ENCODE measurements at regions not wholly inside any gene's neighbourhood (a gene's known extent, or its start where the extent isn't known, plus 50 kb on each side); places are given as distances from the start of the nearest gene placed in this dataset.
"Not testable (repeated sequence)": the region's sequence is repeated elsewhere in the genome, so short reads cannot be mapped to it uniquely, and the experiment has no call there.

- Histone ChIP-seq H3K9me3 (ENCODE audit: control insufficient read depth, low read length) (no peaks in the 10 kb centered on the region), H3K4me3 (ENCODE audit: insufficient read depth, low read depth, low read length) (no peak overlapping the region), H3K27me3 (ENCODE audit: control insufficient read depth, insufficient read depth, low read length, poor library complexity, severe bottlenecking) (no peaks in the 10 kb centered on the region), H3K4me1 (ENCODE audit: control insufficient read depth, insufficient read depth, low read length) (no peaks in the 10 kb centered on the region), H3K27ac (ENCODE audit: insufficient read depth, low read depth, low read length, poor library complexity, severe bottlenecking) (no peak overlapping the region), H3K36me3 (ENCODE audit: control insufficient read depth, insufficient read depth, low read length) (no peaks in the 10 kb centered on the region)
- WGBS, 2 experiments: 91 to 95% methylated on average over 2 of the region's 2 CpGs
These were observed 195.4 kb downstream of the RAP2B start for GRCh38 chr3:153357436-153357835.

GRCh38 chr3:153369561-153370374 is 207.7 kb downstream of the RAP2B start:
- 94 to 95% methylated on average over 28 of the region's 28 CpGs for WGBS, 2 experiments
- no peak overlapping the region for H3K4me3 ChIP-seq (ENCODE audit: insufficient read depth, low read depth, low read length)
- H3K9me3 ChIP-seq (ENCODE audit: control insufficient read depth, low read length): no peaks in the 10 kb centered on the region
- H3K4me1 ChIP-seq (ENCODE audit: control insufficient read depth, insufficient read depth, low read length): no peaks in the 10 kb centered on the region
- H3K27ac ChIP-seq (ENCODE audit: insufficient read depth, low read depth, low read length, poor library complexity, severe bottlenecking): no peak overlapping the region
- H3K36me3 ChIP-seq (ENCODE audit: control insufficient read depth, insufficient read depth, low read length): no peaks in the 10 kb centered on the region
- H3K27me3 ChIP-seq (ENCODE audit: control insufficient read depth, insufficient read depth, low read length, poor library complexity, severe bottlenecking): no peaks in the 10 kb centered on the region

- Histone ChIP-seq H3K27me3 (ENCODE audit: control insufficient read depth, insufficient read depth, low read length, poor library complexity, severe bottlenecking) (no peaks in the 10 kb centered on the region), H3K27ac (ENCODE audit: insufficient read depth, low read depth, low read length, poor library complexity, severe bottlenecking) (no peak overlapping the region), H3K4me1 (ENCODE audit: control insufficient read depth, insufficient read depth, low read length) (no peaks in the 10 kb centered on the region), H3K36me3 (ENCODE audit: control insufficient read depth, insufficient read depth, low read length) (no peaks in the 10 kb centered on the region), H3K9me3 (ENCODE audit: control insufficient read depth, low read length) (no peaks in the 10 kb centered on the region), H3K4me3 (ENCODE audit: insufficient read depth, low read depth, low read length) (no peak overlapping the region)
- 90% methylated on average over 1 of the region's 1 CpG; no CpG with 5 or more reads in 1 of the 2 experiments for WGBS, 2 experiments
These were observed 208.7 kb downstream of the RAP2B start for GRCh38 chr3:153370680-153371079.

GRCh38 chr3:153372326-153372725 is 210.3 kb downstream of the RAP2B start:
- H3K36me3 ChIP-seq (ENCODE audit: control insufficient read depth, insufficient read depth, low read length): no peaks in the 10 kb centered on the region
- no peak overlapping the region for H3K4me3 ChIP-seq (ENCODE audit: insufficient read depth, low read depth, low read length)
- no peaks in the 10 kb centered on the region for H3K27me3 ChIP-seq (ENCODE audit: control insufficient read depth, insufficient read depth, low read length, poor library complexity, severe bottlenecking)
- no peaks in the 10 kb centered on the region for H3K4me1 ChIP-seq (ENCODE audit: control insufficient read depth, insufficient read depth, low read length)
- WGBS, 2 experiments: 97% methylated on average over 5 of the region's 5 CpGs
- no peaks in the 10 kb centered on the region for H3K9me3 ChIP-seq (ENCODE audit: control insufficient read depth, low read length)
- H3K27ac ChIP-seq (ENCODE audit: insufficient read depth, low read depth, low read length, poor library complexity, severe bottlenecking): no peak overlapping the region

GRCh38 chr3:153373606-153374005 is 211.6 kb downstream of the RAP2B start:
- WGBS, 2 experiments: 96 to 97% methylated on average over 2 of the region's 2 CpGs
- no peaks in the 10 kb centered on the region for H3K36me3 ChIP-seq (ENCODE audit: control insufficient read depth, insufficient read depth, low read length)
- H3K9me3 ChIP-seq (ENCODE audit: control insufficient read depth, low read length): no peaks in the 10 kb centered on the region
- H3K27me3 ChIP-seq (ENCODE audit: control insufficient read depth, insufficient read depth, low read length, poor library complexity, severe bottlenecking): no peaks in the 10 kb centered on the region
- no peaks in the 10 kb centered on the region for H3K4me1 ChIP-seq (ENCODE audit: control insufficient read depth, insufficient read depth, low read length)
- no peak overlapping the region for H3K27ac ChIP-seq (ENCODE audit: insufficient read depth, low read depth, low read length, poor library complexity, severe bottlenecking)
- no peak overlapping the region for H3K4me3 ChIP-seq (ENCODE audit: insufficient read depth, low read depth, low read length)

- 86% methylated on average over 16 to 20 of the region's 24 CpGs for WGBS, 2 experiments
- H3K4me3 ChIP-seq (ENCODE audit: insufficient read depth, low read depth, low read length); H3K27ac ChIP-seq (ENCODE audit: insufficient read depth, low read depth, low read length, poor library complexity, severe bottlenecking); H3K9me3 ChIP-seq (ENCODE audit: control insufficient read depth, low read length); H3K4me1 ChIP-seq (ENCODE audit: control insufficient read depth, insufficient read depth, low read length); H3K36me3 ChIP-seq (ENCODE audit: control insufficient read depth, insufficient read depth, low read length); H3K27me3 ChIP-seq (ENCODE audit: control insufficient read depth, insufficient read depth, low read length, poor library complexity, severe bottlenecking): not testable (repeated sequence)
These were observed 216.3 kb downstream of the RAP2B start for GRCh38 chr3:153378366-153378765.

- Histone ChIP-seq H3K4me1 (ENCODE audit: control insufficient read depth, insufficient read depth, low read length) (no peaks in the 10 kb centered on the region), H3K36me3 (ENCODE audit: control insufficient read depth, insufficient read depth, low read length) (no peaks in the 10 kb centered on the region), H3K27ac (ENCODE audit: insufficient read depth, low read depth, low read length, poor library complexity, severe bottlenecking) (no peak overlapping the region), H3K27me3 (ENCODE audit: control insufficient read depth, insufficient read depth, low read length, poor library complexity, severe bottlenecking) (no peaks in the 10 kb centered on the region), H3K4me3 (ENCODE audit: insufficient read depth, low read depth, low read length) (no peak overlapping the region), H3K9me3 (ENCODE audit: control insufficient read depth, low read length) (no peaks in the 10 kb centered on the region)
- 72 to 76% methylated on average over 1 of the region's 1 CpG for WGBS, 2 experiments
These were observed 217.5 kb downstream of the RAP2B start for GRCh38 chr3:153379516-153379915.

GRCh38 chr3:153385343-153385742 is 223.3 kb downstream of the RAP2B start:
- Histone ChIP-seq H3K36me3 (ENCODE audit: control insufficient read depth, insufficient read depth, low read length) (no peaks in the 10 kb centered on the region), H3K9me3 (ENCODE audit: control insufficient read depth, low read length) (no peaks in the 10 kb centered on the region), H3K27ac (ENCODE audit: insufficient read depth, low read depth, low read length, poor library complexity, severe bottlenecking) (no peak overlapping the region), H3K4me3 (ENCODE audit: insufficient read depth, low read depth, low read length) (no peak overlapping the region), H3K4me1 (ENCODE audit: control insufficient read depth, insufficient read depth, low read length) (no peaks in the 10 kb centered on the region), H3K27me3 (ENCODE audit: control insufficient read depth, insufficient read depth, low read length, poor library complexity, severe bottlenecking) (no peaks in the 10 kb centered on the region)

- Histone ChIP-seq H3K27me3 (ENCODE audit: control insufficient read depth, insufficient read depth, low read length, poor library complexity, severe bottlenecking) (no peaks in the 10 kb centered on the region), H3K4me3 (ENCODE audit: insufficient read depth, low read depth, low read length) (no peak overlapping the region), H3K27ac (ENCODE audit: insufficient read depth, low read depth, low read length, poor library complexity, severe bottlenecking) (no peak overlapping the region), H3K36me3 (ENCODE audit: control insufficient read depth, insufficient read depth, low read length) (no peaks in the 10 kb centered on the region), H3K9me3 (ENCODE audit: control insufficient read depth, low read length) (no peaks in the 10 kb centered on the region), H3K4me1 (ENCODE audit: control insufficient read depth, insufficient read depth, low read length) (no peaks in the 10 kb centered on the region)
- 96 to 100% methylated on average over 1 to 2 of the region's 2 CpGs for WGBS, 2 experiments
These were observed 230.3 kb downstream of the RAP2B start for GRCh38 chr3:153392363-153392762.

GRCh38 chr3:153394017-153394416 is 232.0 kb downstream of the RAP2B start:
- Histone ChIP-seq H3K4me3 (ENCODE audit: insufficient read depth, low read depth, low read length) (no peak overlapping the region), H3K9me3 (ENCODE audit: control insufficient read depth, low read length) (no peaks in the 10 kb centered on the region), H3K36me3 (ENCODE audit: control insufficient read depth, insufficient read depth, low read length) (no peaks in the 10 kb centered on the region), H3K4me1 (ENCODE audit: control insufficient read depth, insufficient read depth, low read length) (no peaks in the 10 kb centered on the region), H3K27ac (ENCODE audit: insufficient read depth, low read depth, low read length, poor library complexity, severe bottlenecking) (no peak overlapping the region), H3K27me3 (ENCODE audit: control insufficient read depth, insufficient read depth, low read length, poor library complexity, severe bottlenecking) (no peaks in the 10 kb centered on the region)
- 100% methylated on average over 1 of the region's 1 CpG; no CpG with 5 or more reads in 1 of the 2 experiments for WGBS, 2 experiments
